ENCODE measurements at regions not wholly inside any gene's neighbourhood (a gene's known extent, or its start where the extent isn't known, plus 50 kb on each side); places are given as distances from the start of the nearest gene placed in this dataset.

- H3K36me3 ChIP-seq (ENCODE audit: insufficient read depth, low read length) = no peaks in the 10 kb centered on the region
- no peaks in the 10 kb centered on the region for H3K4me1 ChIP-seq (ENCODE audit: insufficient read depth, low read length)
- H2AFZ ChIP-seq (ENCODE audit: low read depth, low read length) = no peak overlapping the region
- H3K4me3 ChIP-seq (ENCODE audit: low read depth in 1 of 2, low read length in 2 of 2) = no peak overlapping the region
- no peaks in the 10 kb centered on the region for H4K20me1 ChIP-seq (ENCODE audit: insufficient read depth, low read length)
- no peaks in the 10 kb centered on the region for H3K9me3 ChIP-seq (ENCODE audit: insufficient read depth, low read length, severe bottlenecking)
- H3K27ac ChIP-seq (ENCODE audit: low read length) = no peak overlapping the region
- no peak overlapping the region for H3K9ac ChIP-seq (ENCODE audit: low read depth, low read length)
- no peak overlapping the region for H3K4me2 ChIP-seq (ENCODE audit: insufficient read depth, low read length)
- H3K27me3 ChIP-seq (ENCODE audit: insufficient read depth, low read length, poor library complexity) = no peaks in the 10 kb centered on the region
- DNase-seq (no peak), ATAC-seq (ENCODE audit: insufficient read depth, low read depth) (no peak)
- no peaks in the 10 kb centered on the region for H3K79me2 ChIP-seq (ENCODE audit: insufficient read depth, low read length)
- TF ChIP-seq CTCF (IDR thresholded peaks at IDR 0.05; ENCODE audit: borderline replicate concordance, extremely low read depth, low read length, poor library complexity, severe bottlenecking) = no peak
- no peak for TF ChIP-seq EZH2 (IDR thresholded peaks at IDR 0.05; ENCODE audit: borderline replicate concordance, low read depth, low read length, severe bottlenecking)
Observed at GRCh38 chr21:25508364-25508763, 98.9 kb downstream of the MRPL39 start.

- Histone ChIP-seq H3K79me2 (ENCODE audit: insufficient read depth, low read length) (no peaks in the 10 kb centered on the region), H3K36me3 (ENCODE audit: insufficient read depth, low read length) (no peaks in the 10 kb centered on the region), H3K27ac (ENCODE audit: low read length) (no peak overlapping the region), H3K27me3 (ENCODE audit: insufficient read depth, low read length, poor library complexity) (no peaks in the 10 kb centered on the region), H3K4me2 (ENCODE audit: insufficient read depth, low read length) (no peak overlapping the region), H3K4me3 (ENCODE audit: low read depth in 1 of 2, low read length in 2 of 2) (no peak overlapping the region), H2AFZ (ENCODE audit: low read depth, low read length) (no peak overlapping the region), H4K20me1 (ENCODE audit: insufficient read depth, low read length) (no peaks in the 10 kb centered on the region), H3K9ac (ENCODE audit: low read depth, low read length) (no peak overlapping the region), H3K9me3 (ENCODE audit: insufficient read depth, low read length, severe bottlenecking) (no peaks in the 10 kb centered on the region), H3K4me1 (ENCODE audit: insufficient read depth, low read length) (no peaks in the 10 kb centered on the region)
- TF ChIP-seq EZH2 (IDR thresholded peaks at IDR 0.05; ENCODE audit: borderline replicate concordance, low read depth, low read length, severe bottlenecking) (no peak), CTCF (IDR thresholded peaks at IDR 0.05; ENCODE audit: borderline replicate concordance, extremely low read depth, low read length, poor library complexity, severe bottlenecking) (no peak)
- no peak for ATAC-seq (ENCODE audit: insufficient read depth, low read depth)
- no peak for DNase-seq
Observed at GRCh38 chr21:25507522-25507921, 99.8 kb downstream of the MRPL39 start.

- no peaks in the 10 kb centered on the region for H4K20me1 ChIP-seq (ENCODE audit: insufficient read depth, low read length)
- no peak overlapping the region for H2AFZ ChIP-seq (ENCODE audit: low read depth, low read length)
- no peak for TF ChIP-seq CTCF (IDR thresholded peaks at IDR 0.05; ENCODE audit: borderline replicate concordance, extremely low read depth, low read length, poor library complexity, severe bottlenecking)
- no peak for DNase-seq
- H3K79me2 ChIP-seq (ENCODE audit: insufficient read depth, low read length) = no peaks in the 10 kb centered on the region
- H3K4me1 ChIP-seq (ENCODE audit: insufficient read depth, low read length) = no peaks in the 10 kb centered on the region
- H3K4me3 ChIP-seq (ENCODE audit: low read depth in 1 of 2, low read length in 2 of 2) = no peak overlapping the region
- H3K9me3 ChIP-seq (ENCODE audit: insufficient read depth, low read length, severe bottlenecking) = no peaks in the 10 kb centered on the region
- no peak overlapping the region for H3K27ac ChIP-seq (ENCODE audit: low read length)
- ATAC-seq (ENCODE audit: insufficient read depth, low read depth) = no peak
- H3K36me3 ChIP-seq (ENCODE audit: insufficient read depth, low read length) = no peaks in the 10 kb centered on the region
- no peaks in the 10 kb centered on the region for H3K27me3 ChIP-seq (ENCODE audit: insufficient read depth, low read length, poor library complexity)
- H3K9ac ChIP-seq (ENCODE audit: low read depth, low read length) = no peak overlapping the region
- H3K4me2 ChIP-seq (ENCODE audit: insufficient read depth, low read length) = no peak overlapping the region
Observed at GRCh38 chr21:25506887-25507286, 100.4 kb downstream of the MRPL39 start.

- Histone ChIP-seq H3K36me3 (ENCODE audit: insufficient read depth, low read length) (no peaks in the 10 kb centered on the region), H3K4me2 (ENCODE audit: insufficient read depth, low read length) (no peak overlapping the region), H3K4me3 (ENCODE audit: low read depth in 1 of 2, low read length in 2 of 2) (no peak overlapping the region), H3K9me3 (ENCODE audit: insufficient read depth, low read length, severe bottlenecking) (no peaks in the 10 kb centered on the region), H4K20me1 (ENCODE audit: insufficient read depth, low read length) (no peaks in the 10 kb centered on the region), H3K79me2 (ENCODE audit: insufficient read depth, low read length) (no peaks in the 10 kb centered on the region), H3K27me3 (ENCODE audit: insufficient read depth, low read length, poor library complexity) (no peaks in the 10 kb centered on the region), H3K27ac (ENCODE audit: low read length) (no peak overlapping the region), H3K9ac (ENCODE audit: low read depth, low read length) (no peak overlapping the region), H2AFZ (ENCODE audit: low read depth, low read length) (no peak overlapping the region), H3K4me1 (ENCODE audit: insufficient read depth, low read length) (no peaks in the 10 kb centered on the region)
- no peak for TF ChIP-seq EZH2 (IDR thresholded peaks at IDR 0.05; ENCODE audit: borderline replicate concordance, low read depth, low read length, severe bottlenecking)
- TF ChIP-seq CTCF (IDR thresholded peaks at IDR 0.05; ENCODE audit: borderline replicate concordance, extremely low read depth, low read length, poor library complexity, severe bottlenecking) = no peak
- ATAC-seq (ENCODE audit: insufficient read depth, low read depth) (no peak), DNase-seq (no peak)
Observed at GRCh38 chr21:25506261-25506660, 101.0 kb downstream of the MRPL39 start.

Measured in DND-41 (cell line).